OCI-LY7 (cell line): ENCODE measurements at regions not wholly inside any gene's neighbourhood (a gene's known extent, or its start where the extent isn't known, plus 50 kb on each side); places are given as distances from the start of the nearest gene placed in this dataset.

Experiments
- BruUV-seq: library from RNA; stranded (reverse); fragments of 400-500 nt; replicated peaks from 2 replicates; lab custom pipeline; 2021; lab: Mats Ljungman, UMichigan
- CTCF ChIA-PET: fragments of 300-600 bp; sonication (Branson Sonifier 250); formaldehyde crosslinking; loops from one replicate; lab custom pipeline; 2022; ENCODE audit warnings: antibody characterized with exemption; ENCODE audit not compliant: unreplicated experiment; lab: Charles Lee
- POLR2A ChIA-PET: fragments of 300-600 bp; sonication (Branson Sonifier 250); formaldehyde crosslinking; loops from one replicate; lab custom pipeline; 2022; ENCODE audit warnings: antibody characterized with exemption; lab: Charles Lee
- DNase-seq: peaks from one replicate; pipeline ENCODE4 v3.0.0-alpha.2; 2015; ENCODE audit warnings: low spot score
- H2AFZ ChIP-seq: fragments of 200-600 bp; sonication (generic), shearing (Covaris generic); 2 replicates; pipeline ENCODE4 v1.6.1; 2014; ENCODE audit warnings: mild to moderate bottlenecking, antibody characterized with exemption, low read length, moderate library complexity
- H3K27ac ChIP-seq: fragments of 200-600 bp; sonication (generic); 2 replicates; pipeline ENCODE4 v1.5.1; 2014; ENCODE audit warnings: mixed run types, low read depth, mild to moderate bottlenecking, moderate library complexity, low read length, inconsistent platforms; ENCODE audit not compliant: poor library complexity, severe bottlenecking
- H3K36me3 ChIP-seq: fragments of 200-600 bp; sonication (generic); 2 replicates; pipeline ENCODE4 v1.6.1; 2014; ENCODE audit warnings: mild to moderate bottlenecking, antibody characterized with exemption, low read length, moderate library complexity, mixed read lengths; ENCODE audit not compliant: insufficient read depth
- H3K4me1 ChIP-seq: fragments of 200-600 bp; sonication (generic); 2 replicates; pipeline ENCODE4 v1.5.1; 2014; ENCODE audit warnings: mild to moderate bottlenecking, low read length; ENCODE audit not compliant: insufficient read depth, poor library complexity, severe bottlenecking
- H3K4me2 ChIP-seq: fragments of 200-600 bp; sonication (generic); 2 replicates; pipeline ENCODE4 v1.6.1; 2014; ENCODE audit warnings: mild to moderate bottlenecking, low read length
- H3K4me3 ChIP-seq: fragments of 200-600 bp; sonication (generic); 2 replicates; pipeline ENCODE4 v1.5.1; 2014; ENCODE audit warnings: mild to moderate bottlenecking, low read depth, low read length; ENCODE audit not compliant: poor library complexity, severe bottlenecking
- H3K79me2 ChIP-seq: fragments of 200-600 bp; sonication (generic); 2 replicates; pipeline ENCODE4 v1.6.1; 2016; ENCODE audit warnings: low read depth, mild to moderate bottlenecking, low read length, moderate library complexity, mixed read lengths; ENCODE audit not compliant: insufficient read depth
- H3K9me2 ChIP-seq: fragments of 200-600 bp; sonication (generic); 2 replicates; pipeline ENCODE4 v1.6.1; 2016; ENCODE audit warnings: mild to moderate bottlenecking, low read length, mixed read lengths; ENCODE audit not compliant: insufficient read depth
- H3K9me3 ChIP-seq: fragments of 200-600 bp; sonication (generic); 2 replicates; pipeline ENCODE4 v1.6.1; 2014; ENCODE audit warnings: mild to moderate bottlenecking, mixed run types, low read length, mixed read lengths
- H4K20me1 ChIP-seq: fragments of 200-600 bp; sonication (generic); 2 replicates; pipeline ENCODE4 v1.6.1; 2014; ENCODE audit warnings: mild to moderate bottlenecking, antibody characterized with exemption, low read length, moderate library complexity, mixed read lengths; ENCODE audit not compliant: insufficient read depth
- EZH2phosphoT487 ChIP-seq: fragments of 200-600 bp; sonication (generic); IDR thresholded peaks from 2 replicates; pipeline ENCODE4 v1.6.1; 2018; ENCODE audit warnings: low read depth, borderline replicate concordance, mild to moderate bottlenecking, mixed run types, antibody characterized with exemption, low read length, moderate library complexity, mixed read lengths
- intact Hi-C: fragments of 100-400 bp; cut with micrococcal nuclease; formaldehyde crosslinking; loops from one replicate; pipeline ENCODE4 v1.10.0; 2022; ENCODE audit not compliant: unreplicated experiment
- TF ChIP-seq, protein P1 (sequence below): fragments of 200-600 bp; sonication (generic); conservative IDR thresholded peaks from 2 replicates; pipeline ENCODE4 v1.5.1; 2014; ENCODE audit warnings: mild to moderate bottlenecking, antibody characterized with exemption, low read length, moderate library complexity, mixed read lengths

- Histone ChIP-seq H3K9me2 (no peaks in the 10 kb centered on the region), H3K79me2 (no peaks in the 10 kb centered on the region), H3K36me3 (no peaks in the 10 kb centered on the region), H3K4me1 (no peaks in the 10 kb centered on the region), H3K4me2 (no peak overlapping the region), H2AFZ (no peak overlapping the region), H3K4me3 (no peak overlapping the region), H3K9me3 (no peaks in the 10 kb centered on the region), H3K27ac (no peak overlapping the region), H4K20me1 (no peaks in the 10 kb centered on the region)
- no peak for TF ChIP-seq EZH2phosphoT487
- TF ChIP-seq, protein P1, sequence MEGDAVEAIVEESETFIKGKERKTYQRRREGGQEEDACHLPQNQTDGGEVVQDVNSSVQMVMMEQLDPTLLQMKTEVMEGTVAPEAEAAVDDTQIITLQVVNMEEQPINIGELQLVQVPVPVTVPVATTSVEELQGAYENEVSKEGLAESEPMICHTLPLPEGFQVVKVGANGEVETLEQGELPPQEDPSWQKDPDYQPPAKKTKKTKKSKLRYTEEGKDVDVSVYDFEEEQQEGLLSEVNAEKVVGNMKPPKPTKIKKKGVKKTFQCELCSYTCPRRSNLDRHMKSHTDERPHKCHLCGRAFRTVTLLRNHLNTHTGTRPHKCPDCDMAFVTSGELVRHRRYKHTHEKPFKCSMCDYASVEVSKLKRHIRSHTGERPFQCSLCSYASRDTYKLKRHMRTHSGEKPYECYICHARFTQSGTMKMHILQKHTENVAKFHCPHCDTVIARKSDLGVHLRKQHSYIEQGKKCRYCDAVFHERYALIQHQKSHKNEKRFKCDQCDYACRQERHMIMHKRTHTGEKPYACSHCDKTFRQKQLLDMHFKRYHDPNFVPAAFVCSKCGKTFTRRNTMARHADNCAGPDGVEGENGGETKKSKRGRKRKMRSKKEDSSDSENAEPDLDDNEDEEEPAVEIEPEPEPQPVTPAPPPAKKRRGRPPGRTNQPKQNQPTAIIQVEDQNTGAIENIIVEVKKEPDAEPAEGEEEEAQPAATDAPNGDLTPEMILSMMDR: no peak
- no peak for DNase-seq
- intact Hi-C loops: no loop called here
- no TSS peak for BruUV-seq
- POLR2A ChIA-PET: no interaction called here
- CTCF ChIA-PET: no interaction called here
These were observed 159.2 kb downstream of the DDX1 start for GRCh38 chr2:15750822-15751329.

- CTCF ChIA-PET: no interaction called here
- no peak overlapping the region for H2AFZ ChIP-seq
- POLR2A ChIA-PET: no interaction called here
- DNase-seq: no peak
- intact Hi-C loops: no loop called here
- TF ChIP-seq EZH2phosphoT487: no peak
- TF ChIP-seq, protein P1: no peak
- H3K4me3 ChIP-seq: no peak overlapping the region
- no peaks in the 10 kb centered on the region for H4K20me1 ChIP-seq
- H3K9me3 ChIP-seq: no peaks in the 10 kb centered on the region
- no peak overlapping the region for H3K27ac ChIP-seq
- H3K36me3 ChIP-seq: no peaks in the 10 kb centered on the region
- no peaks in the 10 kb centered on the region for H3K4me1 ChIP-seq
- no peaks in the 10 kb centered on the region for H3K9me2 ChIP-seq
- no TSS peak for BruUV-seq
- H3K79me2 ChIP-seq: no peaks in the 10 kb centered on the region
- H3K4me2 ChIP-seq: no peak overlapping the region
These were observed 159.8 kb downstream of the DDX1 start for GRCh38 chr2:15751477-15751876.

DNA sequence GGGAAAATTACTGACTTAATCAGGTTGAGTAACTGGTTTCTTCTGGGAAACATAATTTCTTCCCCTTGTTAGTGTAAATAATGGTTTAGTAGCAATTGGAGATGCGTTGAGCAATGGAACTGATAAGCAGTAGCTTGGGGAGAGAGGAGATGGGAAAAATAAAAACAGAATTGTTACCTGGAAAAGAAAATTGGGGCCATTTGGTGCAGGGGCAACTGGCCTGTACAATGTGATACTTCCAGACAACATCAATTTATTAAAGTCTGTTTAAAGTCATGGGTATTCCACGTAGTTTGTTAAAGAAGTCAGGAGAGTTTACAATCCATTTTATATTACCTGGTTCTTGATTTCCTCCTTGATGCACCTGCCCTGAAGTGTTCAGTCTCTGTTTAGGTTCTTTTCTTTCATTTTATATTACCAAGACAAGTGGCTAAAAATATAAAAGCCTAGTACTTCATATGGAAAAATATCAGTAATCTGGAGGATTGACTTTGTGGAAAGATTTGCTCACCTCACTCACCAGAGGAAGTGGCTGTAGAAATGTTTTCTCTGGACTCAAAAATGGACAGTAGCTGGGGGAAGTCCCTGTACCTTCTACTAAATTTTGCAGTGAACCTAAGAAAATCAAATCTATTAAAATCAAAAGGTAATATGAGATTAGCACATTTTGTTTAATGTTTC lies 161.0 kb downstream of the DDX1 start:
- ChIA-PET POLR2A (no interaction called here), CTCF (no interaction called here)
- BruUV-seq: no TSS peak
- Histone ChIP-seq H4K20me1 (no peaks in the 10 kb centered on the region), H3K4me2 (no peak overlapping the region), H3K79me2 (no peaks in the 10 kb centered on the region), H3K9me3 (no peaks in the 10 kb centered on the region), H3K4me3 (no peak overlapping the region), H3K36me3 (no peaks in the 10 kb centered on the region), H3K4me1 (no peaks in the 10 kb centered on the region), H2AFZ (no peak overlapping the region), H3K27ac (no peak overlapping the region), H3K9me2 (no peaks in the 10 kb centered on the region)
- intact Hi-C loops: no loop called here
- DNase-seq: no peak
- TF ChIP-seq, protein P1: no peak
- TF ChIP-seq EZH2phosphoT487: no peak
